CD4-positive, alpha-beta T cell (primary cell): ENCODE measurements at regions not wholly inside any gene's neighbourhood (a gene's known extent, or its start where the extent isn't known, plus 50 kb on each side); places are given as distances from the start of the nearest gene placed in this dataset.

ENCODE experiments used
- ATAC-seq: fragments of 200-7000 bp; cut with Tn5 transposase; one replicate; pipeline ENCODE4 v1.10.0; 2022; ENCODE audit warnings: mild to moderate bottlenecking; ENCODE audit not compliant: poor library complexity
- CTCF ChIA-PET: fragments of 350-600 bp; sonication (Branson Sonifier 250); formaldehyde crosslinking; loops from one replicate; lab custom pipeline; 2021; ENCODE audit warnings: antibody characterized with exemption, inconsistent platforms; lab: Charles Lee
- POLR2A ChIA-PET: fragments of 350-600 bp; sonication (Branson Sonifier 250); formaldehyde crosslinking; loops from one replicate; lab custom pipeline; 2021; ENCODE audit warnings: antibody characterized with exemption, inconsistent platforms; lab: Charles Lee
- DNase-seq, 14 experiments: peaks; one replicate each; pipeline ENCODE4 v3.0.0-alpha.2; 2013 to 2020; ENCODE audit warnings: mixed read lengths in 2 of 14
- H3K27ac ChIP-seq, 2 donors: one replicate each; pipeline versions ENCODE4 v1.5.1 to v1.7.0; 2013; ENCODE audit warnings: low read length in 2 of 2, low read depth in 1 of 2, mild to moderate bottlenecking in 1 of 2
- H3K27me3 ChIP-seq, 2 experiments: 1 replicate in 1 of 2; 2 replicates in 1 of 2; pipeline versions ENCODE4 v1.6.1 to v1.7.0; 2013; ENCODE audit warnings: low read length in 2 of 2, control low read depth in 1 of 2, mild to moderate bottlenecking in 1 of 2, moderate library complexity in 1 of 2; ENCODE audit not compliant: insufficient read depth in 2 of 2, control insufficient read depth in 1 of 2
- H3K36me3 ChIP-seq: one replicate; pipeline ENCODE4 v1.6.1; 2013; ENCODE audit warnings: low read length, control low read depth; ENCODE audit not compliant: insufficient read depth
- H3K4me1 ChIP-seq: one replicate; pipeline ENCODE4 v1.6.1; 2013; ENCODE audit warnings: low read length, control low read depth; ENCODE audit not compliant: insufficient read depth
- H3K4me3 ChIP-seq: one replicate; pipeline ENCODE4 v1.5.1; 2013; ENCODE audit warnings: mild to moderate bottlenecking, low read length, moderate library complexity
- H3K9me3 ChIP-seq, 2 experiments: 1 replicate in 1 of 2; 2 replicates in 1 of 2; pipeline versions ENCODE4 v1.6.1 to v1.7.0; 2013; ENCODE audit warnings: low read length in 2 of 2, mild to moderate bottlenecking in 2 of 2, control low read depth in 1 of 2, moderate library complexity in 1 of 2; ENCODE audit not compliant: control insufficient read depth in 1 of 2, insufficient read depth in 1 of 2
- H3K27ac Mint-ChIP-seq: one replicate; pipeline ENCODE4 v1.8.0; 2020; ENCODE audit warnings: mixed read lengths
- H3K27me3 Mint-ChIP-seq: one replicate; pipeline ENCODE4 v1.8.0; 2021; ENCODE audit warnings: mixed read lengths
- H3K36me3 Mint-ChIP-seq: one replicate; pipeline ENCODE4 v1.8.0; 2021; ENCODE audit warnings: low read depth, mixed read lengths
- H3K4me1 Mint-ChIP-seq: one replicate; pipeline ENCODE4 v1.8.0; 2021; ENCODE audit warnings: low read depth, mixed read lengths
- H3K4me3 Mint-ChIP-seq: one replicate; pipeline ENCODE4 v1.8.0; 2020; ENCODE audit warnings: mild to moderate bottlenecking, mixed read lengths
- H3K9me3 Mint-ChIP-seq: one replicate; pipeline ENCODE4 v1.8.0; 2020; ENCODE audit warnings: mixed read lengths
- intact Hi-C, 2 experiments: fragments of 100-400 bp; cut with DNase I in 1 of 2; cut with micrococcal nuclease in 1 of 2; formaldehyde crosslinking; loops; one replicate each; pipeline versions ENCODE4 v1.15.1 to v1.9.0; 2023 to 2025; cut with DNase I, micrococcal nuclease
- TF ChIP-seq, protein P1 (sequence below): fragments of 200-600 bp; IDR thresholded peaks from one replicate; pipeline ENCODE4 v1.8.0; 2022; ENCODE audit warnings: antibody characterized with exemption, mild to moderate bottlenecking

DNA sequence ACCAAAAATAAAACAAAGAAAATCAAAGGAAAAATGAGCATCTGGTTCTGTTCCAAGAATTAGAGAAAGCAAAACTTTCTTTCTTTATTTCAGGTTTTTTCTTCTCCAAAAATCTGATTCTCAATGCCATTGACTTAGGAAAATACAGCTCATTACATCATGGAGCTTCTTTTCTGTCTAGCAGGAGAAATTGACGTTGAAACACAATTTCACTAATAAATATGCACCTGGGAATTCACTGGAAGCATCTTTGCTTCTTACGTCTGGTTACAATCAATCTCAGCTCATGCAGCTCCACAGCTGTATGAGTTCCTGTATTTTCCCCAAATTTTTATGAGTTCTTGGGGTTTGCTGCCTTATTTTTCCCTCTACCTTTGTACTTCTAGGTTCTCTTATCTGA is 1568.6 kb upstream of the GOT2 start:
- Histone ChIP-seq H3K4me3 (no peak overlapping the region), H3K36me3 (no peaks in the 10 kb centered on the region), H3K4me1 (no peaks in the 10 kb centered on the region), H3K27ac (no peak overlapping the region), H3K9me3 (peaks cover 14 to 16% of the 10 kb centered on the region in 2 experiments), H3K27me3 (no peaks in the 10 kb centered on the region)
- DNase-seq (no peak), ATAC-seq (no peak)
- Mint-ChIP-seq H3K27me3 (no peaks in the 10 kb centered on the region), H3K4me3 (no peak overlapping the region), H3K27ac (no peak overlapping the region), H3K9me3 (peaks cover 16% of the 10 kb centered on the region), H3K4me1 (no peaks in the 10 kb centered on the region), H3K36me3 (no peaks in the 10 kb centered on the region)
- ChIA-PET POLR2A (no interaction called here), CTCF (no interaction called here)
- TF ChIP-seq, protein P1, sequence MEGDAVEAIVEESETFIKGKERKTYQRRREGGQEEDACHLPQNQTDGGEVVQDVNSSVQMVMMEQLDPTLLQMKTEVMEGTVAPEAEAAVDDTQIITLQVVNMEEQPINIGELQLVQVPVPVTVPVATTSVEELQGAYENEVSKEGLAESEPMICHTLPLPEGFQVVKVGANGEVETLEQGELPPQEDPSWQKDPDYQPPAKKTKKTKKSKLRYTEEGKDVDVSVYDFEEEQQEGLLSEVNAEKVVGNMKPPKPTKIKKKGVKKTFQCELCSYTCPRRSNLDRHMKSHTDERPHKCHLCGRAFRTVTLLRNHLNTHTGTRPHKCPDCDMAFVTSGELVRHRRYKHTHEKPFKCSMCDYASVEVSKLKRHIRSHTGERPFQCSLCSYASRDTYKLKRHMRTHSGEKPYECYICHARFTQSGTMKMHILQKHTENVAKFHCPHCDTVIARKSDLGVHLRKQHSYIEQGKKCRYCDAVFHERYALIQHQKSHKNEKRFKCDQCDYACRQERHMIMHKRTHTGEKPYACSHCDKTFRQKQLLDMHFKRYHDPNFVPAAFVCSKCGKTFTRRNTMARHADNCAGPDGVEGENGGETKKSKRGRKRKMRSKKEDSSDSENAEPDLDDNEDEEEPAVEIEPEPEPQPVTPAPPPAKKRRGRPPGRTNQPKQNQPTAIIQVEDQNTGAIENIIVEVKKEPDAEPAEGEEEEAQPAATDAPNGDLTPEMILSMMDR = no peak
- intact Hi-C loops = no loop called here

DNA sequence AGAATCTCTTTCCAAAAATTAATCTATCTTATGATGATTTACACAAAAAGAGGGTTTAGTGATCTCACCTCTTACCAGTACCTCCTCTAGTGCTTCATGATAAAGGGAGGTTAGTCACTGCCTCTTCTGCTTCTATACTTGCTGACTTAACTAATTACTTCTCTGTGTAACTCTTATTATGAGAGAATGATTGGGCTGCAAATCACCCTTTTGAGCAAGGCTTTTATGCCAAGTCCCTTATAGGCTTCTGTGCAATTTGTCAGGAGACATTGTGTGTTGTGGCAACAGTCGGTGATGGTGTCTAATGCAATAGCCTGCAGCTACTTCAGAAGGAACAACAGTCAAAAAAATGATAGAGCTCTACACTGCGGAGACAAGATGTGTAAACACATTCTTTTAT is 1568.1 kb upstream of the GOT2 start:
- no peaks in the 10 kb centered on the region for H3K27me3 Mint-ChIP-seq
- no peaks in the 10 kb centered on the region for H3K36me3 Mint-ChIP-seq
- intact Hi-C loops = no loop called here
- Histone ChIP-seq H3K9me3 (peaks cover 14 to 16% of the 10 kb centered on the region in 2 experiments), H3K4me1 (no peaks in the 10 kb centered on the region), H3K27me3 (no peaks in the 10 kb centered on the region), H3K27ac (no peak overlapping the region), H3K4me3 (no peak overlapping the region), H3K36me3 (no peaks in the 10 kb centered on the region)
- ChIA-PET POLR2A (no interaction called here), CTCF (no interaction called here)
- peaks cover 20% of the 10 kb centered on the region for H3K9me3 Mint-ChIP-seq
- ATAC-seq (no peak), DNase-seq (no peak)
- H3K27ac Mint-ChIP-seq = no peak overlapping the region
- H3K4me3 Mint-ChIP-seq = no peak overlapping the region
- TF ChIP-seq, protein P1 = no peak
- H3K4me1 Mint-ChIP-seq = no peaks in the 10 kb centered on the region

DNA sequence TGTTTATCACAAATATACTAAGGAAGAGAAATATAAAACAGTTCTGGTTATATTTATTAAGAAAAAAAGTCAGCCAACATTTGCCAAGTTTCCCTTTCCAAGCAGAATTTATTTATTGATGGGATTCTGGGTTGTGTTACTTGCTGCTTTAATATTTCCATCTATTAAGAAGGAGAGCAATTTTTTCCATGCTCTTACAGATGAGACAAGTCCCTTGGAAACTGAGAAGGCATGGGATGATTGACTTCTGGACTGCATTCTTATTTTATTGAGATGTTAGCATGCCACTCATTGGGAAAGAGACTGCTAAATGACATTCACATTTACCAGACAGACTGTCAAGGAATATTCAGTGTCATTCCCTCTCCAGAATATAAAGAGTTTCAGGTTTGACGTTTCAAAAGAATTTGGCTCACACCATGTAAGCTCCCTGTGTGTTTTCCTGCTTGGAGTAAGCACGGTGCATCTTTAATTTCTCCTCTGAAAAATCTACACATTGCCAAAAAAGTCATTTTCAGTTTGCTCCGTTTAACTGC is 1565.2 kb upstream of the GOT2 start:
- DNase-seq (no peak), ATAC-seq (no peak)
- Histone ChIP-seq H3K4me1 (no peaks in the 10 kb centered on the region), H3K36me3 (no peaks in the 10 kb centered on the region), H3K9me3 (peaks cover 7 to 12% of the 10 kb centered on the region in 2 experiments), H3K4me3 (no peak overlapping the region), H3K27me3 (no peaks in the 10 kb centered on the region), H3K27ac (no peak overlapping the region)
- POLR2A ChIA-PET = no interaction called here
- H3K4me3 Mint-ChIP-seq = no peak overlapping the region
- H3K9me3 Mint-ChIP-seq = peaks cover 13% of the 10 kb centered on the region
- no peaks in the 10 kb centered on the region for H3K27me3 Mint-ChIP-seq
- TF ChIP-seq, protein P1 = no peak
- no peaks in the 10 kb centered on the region for H3K36me3 Mint-ChIP-seq
- intact Hi-C loops = no loop called here
- no peak overlapping the region for H3K27ac Mint-ChIP-seq
- H3K4me1 Mint-ChIP-seq = no peaks in the 10 kb centered on the region
- CTCF ChIA-PET = no interaction called here
